Mesendoderm (in vitro differentiated cells): ENCODE measurements at regions not wholly inside any gene's neighbourhood (a gene's known extent, or its start where the extent isn't known, plus 50 kb on each side); places are given as distances from the start of the nearest gene placed in this dataset.

Experiments used
- DNase-seq: peaks from one replicate; pipeline ENCODE4 v3.0.0; 2013
- H2AK5ac ChIP-seq: 2 replicates; pipeline ENCODE4 v1.6.1; 2013; ENCODE audit warnings: low read length, inconsistent platforms
- H2BK120ac ChIP-seq: 2 replicates; pipeline ENCODE4 v1.6.1; 2013; ENCODE audit warnings: low read depth, mild to moderate bottlenecking, low read length, moderate library complexity, mixed read lengths
- H2BK15ac ChIP-seq: replicated peaks from 2 replicates; pipeline ENCODE4 v1.6.1; 2013; ENCODE audit warnings: low read depth, mild to moderate bottlenecking, moderate library complexity
- H2BK5ac ChIP-seq: 2 replicates; pipeline ENCODE4 v1.6.1; 2013; ENCODE audit warnings: low read length, inconsistent platforms
- H3K18ac ChIP-seq: 2 replicates; pipeline ENCODE4 v1.6.1; 2013; ENCODE audit warnings: mild to moderate bottlenecking, low read length, mixed read lengths
- H3K23ac ChIP-seq: one replicate; pipeline ENCODE4 v1.6.1; 2013; ENCODE audit warnings: low read length
- H3K27ac ChIP-seq: 2 replicates; pipeline ENCODE4 v1.5.1; 2013; ENCODE audit warnings: low read depth, mild to moderate bottlenecking, inconsistent platforms, low read length, moderate library complexity
- H3K27me3 ChIP-seq: 2 replicates; pipeline ENCODE4 v1.6.1; 2013; ENCODE audit warnings: low read length, control low read depth, mild to moderate bottlenecking, inconsistent platforms; ENCODE audit not compliant: insufficient read depth, poor library complexity
- H3K36me3 ChIP-seq: 2 replicates; pipeline ENCODE4 v1.6.1; 2013; ENCODE audit warnings: low read length, inconsistent platforms; ENCODE audit not compliant: control insufficient read depth, insufficient read depth
- H3K4ac ChIP-seq: one replicate; pipeline ENCODE4 v1.6.1; 2013; ENCODE audit warnings: low read depth, mild to moderate bottlenecking, low read length, moderate library complexity
- H3K4me1 ChIP-seq: 2 replicates; pipeline ENCODE4 v1.6.1; 2013; ENCODE audit warnings: low read depth, low read length, inconsistent platforms; ENCODE audit not compliant: control insufficient read depth
- H3K4me2 ChIP-seq: 2 replicates; pipeline ENCODE4 v1.6.1; 2013; ENCODE audit warnings: low read length
- H3K4me3 ChIP-seq: 2 replicates; pipeline ENCODE4 v1.5.1; 2013; ENCODE audit warnings: mild to moderate bottlenecking, low read length
- H3K56ac ChIP-seq: one replicate; pipeline ENCODE4 v1.6.1; 2013; ENCODE audit warnings: low read length
- H3K79me1 ChIP-seq: 2 replicates; pipeline ENCODE4 v1.6.1; 2013; ENCODE audit warnings: low read length, inconsistent platforms
- H3K79me2 ChIP-seq: 2 replicates; pipeline ENCODE4 v1.6.1; 2013; ENCODE audit warnings: mild to moderate bottlenecking, low read length; ENCODE audit not compliant: control insufficient read depth, insufficient read depth
- H3K9ac ChIP-seq: 2 replicates; pipeline ENCODE4 v1.6.1; 2013; ENCODE audit warnings: low read length, inconsistent platforms
- H4K5ac ChIP-seq: one replicate; pipeline ENCODE4 v1.6.1; 2013; ENCODE audit warnings: low read length
- H4K8ac ChIP-seq: one replicate; pipeline ENCODE4 v1.6.1; 2013; ENCODE audit warnings: low read depth, mild to moderate bottlenecking, control low read depth, low read length, moderate library complexity
- WGBS: extraction: QIAGEN DNeasy Blood & Tissue Kit; methylation state at CpG from one replicate; pipeline ENCODE4 v1.1.7; 2013; ENCODE audit warnings: low lambda C conversion rate, missing lambda C conversion rate; ENCODE audit not compliant: insufficient coverage; ENCODE audit errors: extremely low coverage; 5-methylcytosine and 5-hydroxymethylcytosine counted together

- H3K56ac ChIP-seq, result no peak overlapping the region
- H2AK5ac ChIP-seq, result no peak overlapping the region
- H3K36me3 ChIP-seq, result no peaks in the 10 kb centered on the region
- no peaks in the 10 kb centered on the region for H3K79me2 ChIP-seq
- no peak overlapping the region for H3K23ac ChIP-seq
- no CpG with 5 or more reads among the region's 9 CpGs for WGBS
- H2BK120ac ChIP-seq, result no peak overlapping the region
- no peak overlapping the region for H2BK5ac ChIP-seq
- no peak overlapping the region for H3K18ac ChIP-seq
- peak; percentile 14 for DNase-seq
- H4K8ac ChIP-seq, result no peak overlapping the region
- no peak overlapping the region for H3K4ac ChIP-seq
- no peak overlapping the region for H3K4me2 ChIP-seq
- no peaks in the 10 kb centered on the region for H3K4me1 ChIP-seq
- H3K79me1 ChIP-seq, result no peaks in the 10 kb centered on the region
- H3K27me3 ChIP-seq, result no peaks in the 10 kb centered on the region
- no peak overlapping the region for H4K5ac ChIP-seq
- no peak overlapping the region for H3K27ac ChIP-seq
- H2BK15ac ChIP-seq, result no peak overlapping the region
- H3K9ac ChIP-seq, result no peak overlapping the region
- H3K4me3 ChIP-seq, result no peak overlapping the region
Observed at GRCh38 chr20:47952023-47952564, 166.8 kb upstream of the SULF2 start.

- Histone ChIP-seq H4K8ac (no peak overlapping the region), H3K18ac (no peak overlapping the region), H3K79me1 (no peaks in the 10 kb centered on the region), H3K4me1 (no peaks in the 10 kb centered on the region), H3K27ac (no peak overlapping the region), H3K4me2 (no peak overlapping the region), H2BK5ac (no peak overlapping the region), H3K23ac (no peak overlapping the region), H3K27me3 (no peaks in the 10 kb centered on the region), H4K5ac (no peak overlapping the region), H3K9ac (no peak overlapping the region), H3K4ac (no peak overlapping the region), H3K4me3 (no peak overlapping the region), H2BK15ac (no peak overlapping the region), H2AK5ac (no peak overlapping the region), H3K79me2 (no peaks in the 10 kb centered on the region), H3K56ac (no peak overlapping the region), H2BK120ac (no peak overlapping the region), H3K36me3 (no peaks in the 10 kb centered on the region)
- WGBS, result no CpG with 5 or more reads among the region's 4 CpGs
- DNase-seq, result no peak
Observed at GRCh38 chr20:47951521-47951971, 166.3 kb upstream of the SULF2 start.

- Histone ChIP-seq H3K36me3 (no peaks in the 10 kb centered on the region), H2AK5ac (no peak overlapping the region), H3K18ac (no peak overlapping the region), H3K79me1 (no peaks in the 10 kb centered on the region), H3K4me1 (no peaks in the 10 kb centered on the region), H3K4ac (no peak overlapping the region), H3K27ac (no peak overlapping the region), H3K4me2 (no peak overlapping the region), H2BK120ac (no peak overlapping the region), H3K27me3 (no peaks in the 10 kb centered on the region), H3K4me3 (no peak overlapping the region), H4K5ac (no peak overlapping the region), H2BK15ac (no peak overlapping the region), H3K56ac (no peak overlapping the region), H2BK5ac (no peak overlapping the region), H3K79me2 (no peaks in the 10 kb centered on the region), H3K23ac (no peak overlapping the region), H3K9ac (no peak overlapping the region), H4K8ac (no peak overlapping the region)
- DNase-seq, result no peak
- WGBS, result no CpG with 5 or more reads among the region's 24 CpGs
Observed at GRCh38 chr20:47950913-47951283, 165.6 kb upstream of the SULF2 start.

- no peak overlapping the region for H2AK5ac ChIP-seq
- no peak overlapping the region for H4K8ac ChIP-seq
- H3K79me1 ChIP-seq, result no peaks in the 10 kb centered on the region
- H3K9ac ChIP-seq, result no peak overlapping the region
- H3K56ac ChIP-seq, result no peak overlapping the region
- no peaks in the 10 kb centered on the region for H3K36me3 ChIP-seq
- H4K5ac ChIP-seq, result no peak overlapping the region
- H3K4me1 ChIP-seq, result no peaks in the 10 kb centered on the region
- H3K23ac ChIP-seq, result no peak overlapping the region
- DNase-seq, result peak; percentile 39
- H3K4me2 ChIP-seq, result no peak overlapping the region
- no peaks in the 10 kb centered on the region for H3K27me3 ChIP-seq
- no peaks in the 10 kb centered on the region for H3K79me2 ChIP-seq
- H3K4me3 ChIP-seq, result no peak overlapping the region
- no peak overlapping the region for H3K18ac ChIP-seq
- WGBS, result no CpG with 5 or more reads among the region's 11 CpGs
- H3K4ac ChIP-seq, result no peak overlapping the region
- H2BK120ac ChIP-seq, result no peak overlapping the region
- H3K27ac ChIP-seq, result no peak overlapping the region
- H2BK5ac ChIP-seq, result no peak overlapping the region
- H2BK15ac ChIP-seq, result no peak overlapping the region
Observed at GRCh38 chr20:47950124-47950912, 165.0 kb upstream of the SULF2 start.

- no peak for DNase-seq
- H3K4me2 ChIP-seq, result no peak overlapping the region
- H2BK120ac ChIP-seq, result no peak overlapping the region
- H2AK5ac ChIP-seq, result no peak overlapping the region
- no peak overlapping the region for H3K27ac ChIP-seq
- H3K27me3 ChIP-seq, result no peaks in the 10 kb centered on the region
- no peak overlapping the region for H4K8ac ChIP-seq
- no peak overlapping the region for H3K18ac ChIP-seq
- H3K9ac ChIP-seq, result no peak overlapping the region
- H3K4ac ChIP-seq, result no peak overlapping the region
- H2BK5ac ChIP-seq, result no peak overlapping the region
- H4K5ac ChIP-seq, result no peak overlapping the region
- no peaks in the 10 kb centered on the region for H3K4me1 ChIP-seq
- H3K79me1 ChIP-seq, result no peaks in the 10 kb centered on the region
- no peak overlapping the region for H3K23ac ChIP-seq
- H2BK15ac ChIP-seq, result no peak overlapping the region
- no peaks in the 10 kb centered on the region for H3K79me2 ChIP-seq
- no peak overlapping the region for H3K4me3 ChIP-seq
- H3K36me3 ChIP-seq, result no peaks in the 10 kb centered on the region
- no CpG with 5 or more reads among the region's 6 CpGs for WGBS
- no peak overlapping the region for H3K56ac ChIP-seq
Observed at GRCh38 chr20:47949230-47949629, 163.9 kb upstream of the SULF2 start.

GRCh38 chr20:47944682-47945081, 159.4 kb upstream of the SULF2 start:
- H4K5ac ChIP-seq, result no peak overlapping the region
- no peaks in the 10 kb centered on the region for H3K27me3 ChIP-seq
- no peak overlapping the region for H2BK5ac ChIP-seq
- WGBS, result no CpG with 5 or more reads among the region's 6 CpGs
- no peak overlapping the region for H3K23ac ChIP-seq
- no peak overlapping the region for H3K4ac ChIP-seq
- H3K36me3 ChIP-seq, result no peaks in the 10 kb centered on the region
- no peak overlapping the region for H2BK15ac ChIP-seq
- H4K8ac ChIP-seq, result no peak overlapping the region
- H3K4me2 ChIP-seq, result no peak overlapping the region
- no peak overlapping the region for H3K27ac ChIP-seq
- H3K79me2 ChIP-seq, result no peaks in the 10 kb centered on the region
- no peak overlapping the region for H2AK5ac ChIP-seq
- H3K79me1 ChIP-seq, result no peaks in the 10 kb centered on the region
- H3K18ac ChIP-seq, result no peak overlapping the region
- no peak for DNase-seq
- no peak overlapping the region for H3K56ac ChIP-seq
- no peak overlapping the region for H3K9ac ChIP-seq
- H3K4me3 ChIP-seq, result no peak overlapping the region
- H2BK120ac ChIP-seq, result no peak overlapping the region
- H3K4me1 ChIP-seq, result no peaks in the 10 kb centered on the region
